ENCODE measurements at regions not wholly inside any gene's neighbourhood (a gene's known extent, or its start where the extent isn't known, plus 50 kb on each side); places are given as distances from the start of the nearest gene placed in this dataset.

GRCh38 chr14:76974365-76974764, 54.1 kb downstream of the IRF2BPL start:
- DNase-seq (ENCODE audit: low spot score): no peak

DNA sequence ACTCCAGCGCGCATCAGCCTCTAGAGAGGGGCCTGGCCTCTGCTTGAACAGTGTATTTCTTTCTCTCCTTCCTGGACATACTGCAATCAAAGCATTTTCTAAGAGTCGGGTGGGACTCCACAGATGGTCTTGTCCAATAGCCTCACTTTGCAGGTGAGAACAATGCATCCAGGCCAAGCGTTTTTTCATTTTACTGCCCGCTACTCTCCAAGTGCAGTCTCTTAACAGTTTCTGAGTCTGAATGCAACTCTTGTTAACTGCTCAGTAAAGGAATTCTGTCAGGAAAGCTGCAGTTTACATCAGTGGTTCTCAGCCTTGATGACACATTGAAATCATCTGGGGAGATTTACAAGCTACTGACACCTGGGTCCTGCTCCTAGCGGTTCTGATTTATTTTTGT, 57.0 kb downstream of the IRF2BPL start:
- no peak for DNase-seq (ENCODE audit: low spot score)

DNA sequence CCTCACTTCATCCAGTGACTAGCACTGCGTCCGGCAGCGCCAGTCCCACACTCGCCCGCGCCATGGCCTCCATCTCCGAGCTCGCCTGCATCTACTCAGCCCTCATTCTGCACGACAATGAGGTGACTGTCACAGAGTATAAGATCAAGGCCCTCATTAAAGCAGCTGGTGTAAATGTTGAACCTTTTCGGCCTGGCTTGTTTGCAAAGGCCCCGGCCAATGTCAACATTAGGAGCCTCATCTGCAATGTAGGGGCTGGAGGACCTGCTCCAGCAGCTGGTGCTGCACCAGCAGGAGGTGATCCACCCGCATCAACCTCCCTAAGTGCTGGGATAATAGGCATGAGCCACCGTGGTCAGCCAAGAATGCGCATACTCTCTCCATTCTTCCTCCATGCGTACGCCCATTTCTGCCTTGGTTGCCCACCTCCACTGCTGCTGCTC, 59.9 kb downstream of the IRF2BPL start:
- DNase-seq (ENCODE audit: low spot score): no peak

- no peak for DNase-seq (ENCODE audit: low spot score)
Observed at GRCh38 chr14:76967788-76968187, 60.7 kb downstream of the IRF2BPL start.

DNA sequence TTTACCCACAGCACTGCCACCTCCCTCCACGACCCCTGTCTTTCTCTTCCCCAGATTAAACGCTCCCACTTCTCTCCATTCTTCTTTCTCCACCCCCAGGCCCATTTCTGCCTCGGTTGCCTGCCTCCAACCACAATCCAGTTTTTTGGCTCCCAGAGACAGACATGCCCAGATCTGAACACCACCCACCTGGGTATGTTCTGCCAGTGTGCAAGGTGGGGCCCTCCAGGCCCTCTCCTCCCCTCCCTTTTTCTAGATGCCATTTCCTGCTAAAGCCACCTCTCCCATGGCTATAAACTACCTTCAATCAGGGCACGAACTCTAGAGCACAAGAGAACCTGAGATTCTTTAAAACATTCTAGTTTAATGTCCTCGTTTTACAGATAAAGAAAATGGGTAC, 63.3 kb downstream of the IRF2BPL start:
- DNase-seq (ENCODE audit: low spot score): no peak

DNA sequence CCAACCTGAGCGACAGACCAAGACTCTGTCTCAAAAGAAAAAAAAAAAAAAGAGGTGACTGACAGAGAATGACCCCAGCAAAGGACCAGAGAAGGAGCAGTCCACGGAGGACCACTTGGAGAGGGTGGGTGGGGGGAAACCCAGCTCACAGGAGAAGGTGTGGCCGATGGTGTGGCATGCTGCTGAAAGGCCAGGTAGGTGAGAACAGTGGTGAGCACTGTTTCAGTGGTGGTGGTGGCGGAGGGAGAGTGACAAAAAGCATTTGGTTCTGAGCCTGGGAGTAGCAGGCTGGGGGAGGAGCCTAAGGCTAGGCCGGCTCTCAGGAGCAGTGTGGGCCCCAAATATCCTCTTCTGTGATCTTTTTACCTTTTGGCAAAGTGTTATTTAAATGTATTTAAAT, 63.8 kb downstream of the IRF2BPL start:
- DNase-seq (ENCODE audit: low spot score): no peak

DNA sequence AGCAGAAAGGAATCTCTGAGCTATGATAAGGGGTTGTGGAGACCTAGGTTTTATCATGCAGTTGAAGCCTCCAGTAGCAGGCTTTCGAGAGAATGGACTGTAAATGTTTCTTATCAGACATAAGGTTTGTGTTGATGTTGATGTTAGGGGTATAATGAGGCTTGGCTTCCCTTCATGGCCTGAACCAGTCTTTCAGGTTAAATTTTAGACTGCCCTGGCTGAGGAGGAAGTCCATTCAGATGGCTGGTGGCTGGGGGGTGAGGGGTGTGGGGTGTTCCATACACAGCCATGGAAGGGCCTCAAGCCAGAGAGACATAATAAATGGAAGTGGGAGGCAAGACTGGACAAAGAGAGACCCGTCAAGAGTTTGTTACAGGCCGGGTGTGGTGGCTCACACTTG, 65.1 kb downstream of the IRF2BPL start:
- no peak for DNase-seq (ENCODE audit: low spot score)

GRCh38 chr14:76962303-76962660, 66.2 kb downstream of the IRF2BPL start:
- no peak for DNase-seq (ENCODE audit: low spot score)

DNA sequence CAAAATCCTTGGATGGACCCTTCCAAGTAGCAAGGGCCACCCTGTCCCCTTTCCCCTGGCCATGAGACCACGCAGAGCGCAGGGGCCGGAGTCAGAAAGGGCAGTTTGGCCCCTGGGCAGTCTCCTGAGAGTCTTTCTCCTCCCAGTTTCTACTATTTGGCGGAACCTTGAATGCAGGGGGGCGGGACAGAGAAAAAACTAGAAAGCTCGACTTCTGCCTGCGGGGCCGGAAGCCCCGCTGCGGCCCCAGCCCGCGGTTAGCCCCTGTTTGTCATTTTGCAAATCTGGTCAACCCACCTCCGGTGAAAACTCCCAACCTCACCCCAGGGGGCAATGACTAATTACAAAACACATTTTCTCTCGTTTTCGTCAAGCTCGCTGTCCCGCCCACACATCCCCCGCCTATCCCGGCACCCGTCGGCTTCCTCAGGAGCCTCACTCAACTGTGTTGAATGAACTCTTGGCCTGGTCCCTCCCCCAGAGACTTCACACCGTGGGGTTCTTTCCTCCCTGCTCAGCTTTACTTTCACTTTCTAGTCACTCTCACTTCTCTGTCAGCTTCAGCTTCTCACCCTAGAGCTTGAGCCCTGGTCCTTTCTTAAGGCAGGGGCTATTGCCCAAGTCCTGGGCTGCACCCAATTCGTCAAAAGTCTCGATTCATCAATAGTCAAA, 66.7 kb downstream of the IRF2BPL start:
- DNase-seq (ENCODE audit: low spot score): peak; percentile 99

GRCh38 chr14:76958980-76959710, 69.4 kb downstream of the IRF2BPL start:
- peak; percentile 22 for DNase-seq (ENCODE audit: low spot score)

DNA sequence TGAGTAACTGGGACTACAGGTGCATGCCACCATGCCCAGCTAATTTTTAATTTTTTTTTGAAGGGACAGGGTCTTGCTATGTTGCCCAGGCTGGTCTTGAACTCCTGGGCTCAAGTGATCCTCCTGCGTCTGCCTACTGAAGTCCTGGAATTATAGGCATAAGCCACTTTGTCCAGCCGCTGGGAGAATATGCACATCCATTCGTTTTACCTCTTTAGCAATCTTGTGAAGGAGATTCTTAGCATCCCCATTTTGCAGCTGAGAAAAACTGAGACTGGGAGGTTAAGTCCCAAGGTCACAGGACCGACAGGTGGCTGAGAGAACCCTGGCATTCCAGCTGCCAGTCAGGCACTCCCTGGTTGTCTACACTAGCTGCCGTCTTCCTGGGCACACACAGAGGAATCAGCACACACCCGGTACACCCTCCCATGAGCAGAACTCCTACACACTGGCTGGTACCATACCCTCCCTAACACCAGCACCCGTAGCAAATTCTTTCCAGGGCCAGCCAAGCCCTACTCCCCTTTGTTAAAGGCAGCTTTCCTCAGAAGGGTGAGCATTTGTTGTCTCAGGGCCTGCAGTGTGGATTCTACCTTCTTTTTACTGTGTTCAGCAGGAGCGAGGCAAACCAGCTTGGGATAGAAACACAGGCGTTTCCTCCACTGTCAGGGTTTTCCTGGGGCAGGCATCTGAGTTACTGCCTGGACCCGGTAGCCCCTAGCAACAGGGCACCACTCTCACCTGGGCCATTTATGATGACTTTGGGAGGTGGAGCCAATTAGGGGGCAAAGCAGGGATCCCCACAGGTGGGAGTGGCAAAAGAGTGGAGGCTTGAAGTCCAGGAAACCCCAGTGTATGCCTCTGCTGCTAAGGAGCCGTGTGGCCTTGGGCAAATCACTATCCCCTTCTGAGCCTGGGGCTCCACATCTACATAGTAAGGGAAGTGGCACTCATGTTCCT, 70.2 kb downstream of the IRF2BPL start:
- DNase-seq (ENCODE audit: low spot score): no peak

- DNase-seq (ENCODE audit: low spot score): no peak
Observed at GRCh38 chr14:76957224-76957891, 71.2 kb downstream of the IRF2BPL start.

DNA sequence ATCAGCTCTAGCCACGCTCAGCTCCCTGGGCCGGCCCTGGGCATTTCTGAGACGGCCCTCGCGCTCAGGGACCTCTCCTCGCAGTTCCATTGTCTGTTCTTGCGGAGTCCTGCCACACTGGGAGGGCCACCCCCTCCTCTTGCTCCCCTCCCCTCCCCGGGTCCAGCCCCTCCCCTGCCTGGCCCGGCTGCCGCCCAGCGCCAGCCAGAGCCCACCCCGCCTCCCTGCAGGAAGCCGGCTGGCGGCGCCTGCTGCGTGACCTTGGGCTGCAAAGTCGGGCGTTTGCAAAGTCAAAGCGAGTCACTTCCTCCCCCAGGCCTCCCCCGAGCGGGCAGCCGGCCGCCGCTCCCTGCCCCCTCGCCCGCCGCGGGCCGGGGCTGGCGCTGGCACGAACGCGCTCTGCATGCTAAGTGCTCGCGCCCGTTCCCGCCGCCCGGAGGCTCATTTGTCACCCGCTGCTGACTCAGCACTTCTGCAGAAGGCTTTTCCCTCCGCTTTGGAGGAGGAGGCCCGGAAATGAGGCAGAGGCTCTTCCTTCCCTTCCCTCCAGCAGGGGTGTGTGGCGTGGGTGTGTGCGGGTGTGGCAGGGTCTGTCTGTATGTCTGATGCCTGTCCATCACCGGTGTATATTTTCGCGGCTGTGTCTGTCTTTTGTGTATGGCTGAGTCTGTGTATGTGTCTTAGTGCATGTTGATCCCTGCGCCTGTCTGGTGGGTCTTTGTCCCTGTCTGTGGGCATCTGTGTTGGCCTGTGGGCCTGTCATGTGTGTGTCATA, 72.0 kb downstream of the IRF2BPL start:
- peak; percentile 94 for DNase-seq (ENCODE audit: low spot score)

DNA sequence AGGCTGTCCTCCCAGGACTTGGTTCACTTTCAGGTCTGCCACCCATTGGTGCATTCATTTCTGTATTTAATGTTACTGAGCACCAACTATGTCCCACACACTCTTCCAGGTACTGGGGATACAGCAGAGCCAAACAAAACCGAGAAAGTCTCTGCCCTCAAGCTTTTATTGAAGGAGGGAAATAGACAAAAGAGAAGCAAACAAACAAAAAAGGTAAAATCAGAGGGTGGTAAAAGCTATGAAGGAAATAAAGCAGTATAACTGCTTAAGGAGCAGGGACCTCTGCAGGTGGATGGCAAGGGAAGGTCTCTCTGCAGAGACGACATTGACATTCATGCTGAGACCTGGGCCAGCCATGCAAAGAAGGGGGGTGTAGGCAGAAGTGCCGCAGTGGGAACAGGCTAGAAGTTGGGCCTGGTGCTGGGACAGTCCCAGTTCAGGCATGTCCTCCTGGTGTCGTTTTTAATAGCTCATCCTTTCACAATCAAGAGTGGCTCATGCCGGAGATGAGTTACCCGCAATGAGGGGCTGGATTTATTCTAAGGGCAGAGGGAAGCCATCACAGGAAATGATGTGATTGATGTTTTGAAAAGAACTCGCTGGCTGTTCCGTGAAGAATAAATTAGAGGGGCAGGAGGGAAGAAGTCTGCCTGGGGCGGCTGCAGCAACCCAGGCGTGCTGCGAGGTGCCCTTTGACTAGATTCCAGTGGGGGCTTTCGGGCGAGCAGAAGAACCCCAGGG, 72.8 kb downstream of the IRF2BPL start:
- DNase-seq (ENCODE audit: low spot score): peak; percentile 77

DNA sequence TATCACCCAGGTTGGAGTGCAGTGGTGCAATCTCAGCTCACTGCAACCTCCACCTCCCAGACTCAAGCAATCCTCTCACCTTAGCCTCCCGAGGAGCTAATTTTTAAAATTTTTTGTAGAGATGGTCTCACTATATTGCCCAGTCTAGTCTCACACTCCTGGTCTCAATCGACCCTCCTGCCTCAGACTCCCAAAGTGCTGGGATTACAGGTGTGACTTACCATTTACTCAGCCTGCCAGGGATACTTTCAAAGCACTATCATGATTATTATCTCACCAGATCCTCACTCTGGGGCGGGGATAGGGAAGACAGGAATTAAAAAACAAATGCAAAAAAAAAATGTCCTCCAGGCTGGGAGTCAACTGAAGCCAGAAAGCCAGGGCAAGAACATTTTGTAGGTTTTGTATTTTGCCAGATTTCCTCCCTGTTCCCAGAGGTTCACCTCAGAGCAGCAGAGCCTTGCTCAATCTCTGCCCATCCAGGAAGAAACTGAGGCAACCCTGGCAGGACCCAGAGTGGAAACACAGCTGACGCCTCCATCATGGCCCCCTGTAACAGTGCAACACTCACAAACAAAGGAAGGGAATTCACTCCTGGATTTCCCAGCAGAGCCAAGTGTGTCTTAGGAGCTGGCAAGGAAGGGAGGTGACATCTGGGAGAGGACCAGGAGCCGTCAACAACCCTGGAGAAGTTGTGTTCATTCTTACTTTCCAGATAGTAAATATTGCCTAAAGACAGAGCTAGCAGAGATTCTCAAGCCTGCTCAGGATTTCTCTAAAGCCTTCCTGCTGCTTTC, 73.9 kb downstream of the IRF2BPL start:
- DNase-seq (ENCODE audit: low spot score): no peak

DNA sequence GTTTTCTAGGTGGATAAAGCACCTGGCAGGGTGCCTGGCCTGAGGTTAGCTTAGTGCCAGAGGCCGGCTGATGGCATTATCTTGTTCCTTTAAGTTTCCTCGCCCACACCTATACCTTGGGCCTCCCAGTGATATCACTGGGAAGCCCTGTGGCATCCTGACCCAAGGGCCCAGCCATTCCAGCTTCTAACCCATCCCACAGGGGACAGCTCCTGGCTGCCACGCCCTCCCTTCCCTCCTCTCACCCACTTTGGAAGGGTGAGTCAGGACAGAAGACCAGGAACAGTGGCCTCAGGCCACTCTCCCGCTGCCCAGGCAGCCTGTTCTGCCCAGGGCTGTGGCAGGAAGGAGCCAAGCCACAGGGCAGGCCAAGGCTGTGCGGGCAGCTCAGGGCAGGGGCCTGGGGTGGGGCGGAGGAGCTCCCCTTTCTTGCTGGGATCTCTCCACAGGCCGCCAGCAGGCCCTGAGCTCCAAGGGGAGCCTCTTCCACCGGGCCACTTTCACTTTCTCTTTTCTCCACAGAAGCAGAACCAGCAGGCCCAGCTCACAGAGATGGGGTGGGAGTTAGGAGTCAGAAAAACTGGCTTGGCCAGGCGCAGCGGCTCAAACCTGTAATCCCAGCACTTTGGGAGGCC, 75.1 kb downstream of the IRF2BPL start:
- peak; percentile 44 for DNase-seq (ENCODE audit: low spot score)

DNA sequence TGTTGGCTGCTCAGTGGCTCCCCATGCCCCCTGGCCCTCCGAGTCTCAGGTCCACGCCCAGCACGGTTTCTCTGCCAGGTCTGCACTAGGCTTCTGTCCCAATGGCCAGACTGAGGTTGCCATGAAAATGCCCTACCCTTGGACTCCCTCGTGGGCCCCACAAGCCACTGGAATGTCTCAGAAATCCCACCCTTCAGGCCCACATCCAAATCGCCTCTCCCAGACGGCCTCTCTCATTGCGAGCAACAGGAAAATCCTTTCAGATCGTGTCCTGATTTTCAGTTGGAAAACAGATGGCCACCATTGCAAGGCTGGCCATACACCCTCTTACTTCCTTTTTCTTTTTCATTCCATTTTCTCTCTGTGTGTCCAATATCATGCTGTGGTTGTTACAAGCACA, 77.3 kb downstream of the IRF2BPL start:
- no peak for DNase-seq (ENCODE audit: low spot score)

GRCh38 chr14:76950055-76951020, 78.2 kb downstream of the IRF2BPL start:
- DNase-seq (ENCODE audit: low spot score): no peak
